Stimulated activated CD4-positive, alpha-beta T cell treated with anti-CD3 and anti-CD28 coated beads, TNF-alpha, amount 100 ng/mL, for 24 hours (primary cell): ENCODE measurements at regions not wholly inside any gene's neighbourhood (a gene's known extent, or its start where the extent isn't known, plus 50 kb on each side); places are given as distances from the start of the nearest gene placed in this dataset.
"Not testable (repeated sequence)": the region's sequence is repeated elsewhere in the genome, so short reads cannot be mapped to it uniquely, and the experiment has no call there.

Source experiments
- DNase-seq, 3 experiments: peaks; one replicate each; pipeline ENCODE4 v3.0.0-alpha.2; 2020; ENCODE audit warnings: low read depth in 3 of 3

- no peak for DNase-seq
These were observed 62.1 kb upstream of the GPC1 start for GRCh38 chr2:240373289-240373885.

- no peak for DNase-seq
These were observed 61.2 kb upstream of the GPC1 start for GRCh38 chr2:240374085-240374907.

GRCh38 chr2:240375024-240375645, 60.3 kb upstream of the GPC1 start:
- DNase-seq, result no peak

- no peak for DNase-seq
These were observed 58.7 kb upstream of the GPC1 start for GRCh38 chr2:240376739-240377138.

- no peak for DNase-seq
These were observed 58.1 kb upstream of the GPC1 start for GRCh38 chr2:240377366-240377765.

- DNase-seq, result no peak
These were observed 56.3 kb upstream of the GPC1 start for GRCh38 chr2:240379089-240379636.

- no peak for DNase-seq
These were observed 52.2 kb upstream of the GPC1 start for GRCh38 chr2:240383099-240383758.

GRCh38 chr2:240383871-240384700, 51.4 kb upstream of the GPC1 start:
- DNase-seq, result no peak

GRCh38 chr2:240384711-240385450, 50.6 kb upstream of the GPC1 start:
- DNase-seq, result no peak

GRCh38 chr2:240385451-240386161, 49.9 kb upstream of the GPC1 start:
- DNase-seq, result not testable (repeated sequence)
